ENCODE measurements at regions not wholly inside any gene's neighbourhood (a gene's known extent, or its start where the extent isn't known, plus 50 kb on each side); places are given as distances from the start of the nearest gene placed in this dataset.

DNA sequence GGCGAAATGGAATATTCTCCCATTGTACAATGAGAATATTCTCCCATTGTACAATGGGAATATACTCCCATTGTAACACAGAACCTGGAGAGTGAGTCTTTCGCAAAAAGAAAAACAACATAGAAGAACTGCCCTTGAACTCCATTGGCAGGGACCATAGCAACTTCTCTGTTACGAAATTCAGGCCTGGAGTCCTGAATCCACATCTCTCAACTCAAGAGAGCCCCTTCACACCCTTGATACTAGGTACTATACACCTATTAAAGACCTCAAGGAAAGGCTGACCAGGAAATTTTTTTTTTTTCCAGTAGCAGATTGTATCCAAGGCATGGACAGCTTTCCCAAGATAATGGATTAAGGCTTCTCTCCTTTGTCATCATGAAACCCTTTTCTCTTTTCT lies 1687.0 kb downstream of the GRIK2 start:
- no peaks in the 10 kb centered on the region for H3K36me3 ChIP-seq (ENCODE audit: control insufficient read depth in 2 of 4, insufficient read depth in 4 of 4, low read length in 3 of 4)
- no peaks in the 10 kb centered on the region for H3K79me2 ChIP-seq (ENCODE audit: control insufficient read depth in 1 of 2, insufficient read depth in 2 of 2, low read length in 2 of 2)
- H2AFZ ChIP-seq (ENCODE audit: low read length) = no peak overlapping the region
- ChIA-PET POLR2A (ENCODE audit: partially characterized antibody) (no interaction called here), CTCF (ENCODE audit: partially characterized antibody) (interaction anchor here (1.0 kb wide), 1 partner anchor 42 kb away, joined by 4 read pairs; no protein-coding TSS in a partner anchor)
- H4K8ac ChIP-seq (ENCODE audit: extremely low read depth, insufficient read depth, low read length) = no peak overlapping the region
- H3K27me3 ChIP-seq (replicated peaks in 1 of 4; ENCODE audit: control insufficient read depth in 3 of 4, extremely low read depth in 1 of 4, insufficient read depth in 3 of 4, low read length in 3 of 4) = no peaks in the 10 kb centered on the region
- H3K27ac ChIP-seq (ENCODE audit: low read depth, low read length) = no peak overlapping the region
- no peak overlapping the region for H3K9ac ChIP-seq (replicated peaks in 1 of 4; ENCODE audit: extremely low read depth in 1 of 4, low read depth in 3 of 4, low read length in 3 of 4)
- no peak overlapping the region for H3K14ac ChIP-seq (ENCODE audit: insufficient read length)
- no peak overlapping the region for H3K18ac ChIP-seq (ENCODE audit: extremely low read depth, low read length)
- no peaks in the 10 kb centered on the region for H3K23me2 ChIP-seq (ENCODE audit: low read depth, low read length)
- H3K4me1 ChIP-seq (replicated peaks in 1 of 4; ENCODE audit: control insufficient read depth in 3 of 4, insufficient read depth in 4 of 4, low read length in 3 of 4) = no peaks in the 10 kb centered on the region
- H2BK20ac ChIP-seq (ENCODE audit: low read length) = no peak overlapping the region
- H4K20me1 ChIP-seq (replicated peaks in 1 of 2; ENCODE audit: control insufficient read depth in 1 of 2, insufficient read depth in 2 of 2, low read length in 2 of 2) = no peaks in the 10 kb centered on the region
- WGBS, 2 experiments (ENCODE audit: extremely low coverage in 1 of 2, insufficient coverage in 1 of 2, insufficient read length in 1 of 2, insufficient replicate concordance in 2 of 2, low coverage in 1 of 2, low lambda C conversion rate in 2 of 2, missing lambda C conversion rate in 1 of 2) = 97% methylated on average over 3 of the region's 3 CpGs; no CpG with 5 or more reads in 1 of the 2 experiments
- no peak overlapping the region for H4K91ac ChIP-seq (replicated peaks; ENCODE audit: insufficient read length, low read length)
- no peaks in the 10 kb centered on the region for H3K9me3 ChIP-seq (ENCODE audit: insufficient read depth in 2 of 2, low read depth in 1 of 2, low read length in 1 of 2)
- H3K4ac ChIP-seq (replicated peaks; ENCODE audit: insufficient read length, low read depth, low read length) = no peak overlapping the region
- no peak overlapping the region for H2AK5ac ChIP-seq (ENCODE audit: low read depth, low read length)
- FAIRE-seq (no peak), DNase-seq (ENCODE audit: low read depth in 1 of 2, low spot score in 2 of 2) (no peak)
- no peak overlapping the region for H2BK12ac ChIP-seq (ENCODE audit: low read depth, low read length)
- no peak for TF ChIP-seq ASH2L (IDR thresholded peaks at IDR 0.05; ENCODE audit: low read length)
- no peak for TF ChIP-seq YY1 (IDR thresholded peaks at IDR 0.05; ENCODE audit: low read depth, low read length)
- TF ChIP-seq POLR2A (IDR thresholded peaks at IDR 0.05; ENCODE audit: control extremely low read depth in 1 of 2, low read depth in 2 of 2, low read length in 2 of 2) = no peak
- no peak for TF ChIP-seq CBX8 (IDR thresholded peaks at IDR 0.05; ENCODE audit: borderline replicate concordance, low read depth, low read length)
- no peak for TF ChIP-seq BRCA1 (IDR thresholded peaks at IDR 0.05; ENCODE audit: low read depth, low read length)
- TF ChIP-seq RXRA (IDR thresholded peaks at IDR 0.05; ENCODE audit: insufficient read depth, low read depth, low read length) = no peak
- TF ChIP-seq GTF2F1 (IDR thresholded peaks at IDR 0.05; ENCODE audit: borderline replicate concordance, low read depth, low read length) = no peak
- no peak for TF ChIP-seq TAF7 (optimal IDR thresholded peaks at IDR 0.05; ENCODE audit: borderline replicate concordance, low read depth, low read length)
- no peak for TF ChIP-seq KDM1A (IDR thresholded peaks at IDR 0.05; ENCODE audit: borderline replicate concordance, low read length)
- TF ChIP-seq KDM5A (IDR thresholded peaks at IDR 0.05; ENCODE audit: low read length) = no peak
- no peak for TF ChIP-seq HDAC2 (IDR thresholded peaks at IDR 0.05; ENCODE audit: borderline replicate concordance in 1 of 2, low read depth in 2 of 2, low read length in 2 of 2)
- TF ChIP-seq NANOG (IDR thresholded peaks at IDR 0.05; ENCODE audit: insufficient read depth, low read depth, low read length, poor library complexity, severe bottlenecking) = no peak
- H3K4me3 ChIP-seq (ENCODE audit: extremely low read depth in 1 of 4, insufficient read depth in 2 of 4, low read depth in 3 of 4, low read length in 4 of 4) = no peak overlapping the region
- no peaks in the 10 kb centered on the region for H3K79me1 ChIP-seq (ENCODE audit: low read depth, low read length)
- no peak overlapping the region for H4K5ac ChIP-seq (ENCODE audit: insufficient read length, low read depth, low read length)
- H2BK5ac ChIP-seq (ENCODE audit: low read depth, low read length) = no peak overlapping the region
- H2BK15ac ChIP-seq (ENCODE audit: low read length) = no peak overlapping the region
- no peak overlapping the region for H3K23ac ChIP-seq (ENCODE audit: insufficient read length)
- H2BK120ac ChIP-seq (replicated peaks; ENCODE audit: low read depth, low read length) = no peak overlapping the region
- no peak overlapping the region for H3K56ac ChIP-seq (replicated peaks; ENCODE audit: insufficient read length, low read depth, low read length)
- no peak overlapping the region for H3K4me2 ChIP-seq (ENCODE audit: insufficient read depth in 1 of 2, low read depth in 2 of 2, low read length in 2 of 2)

All from H1 (cell line).